Esophagus squamous epithelium (tissue), 5 donors: ENCODE measurements at regions not wholly inside any gene's neighbourhood (a gene's known extent, or its start where the extent isn't known, plus 50 kb on each side); places are given as distances from the start of the nearest gene placed in this dataset.

Experiments
- DNase-seq: peaks from one replicate; lab custom pipeline; 2025; lab: John Stamatoyannopoulos, UW
- H3K27ac ChIP-seq, 4 donors: fragments of 200-600 bp; sonication (generic); one replicate each; pipeline ENCODE4 v1.5.1; 2016 to 2019; ENCODE audit warnings: mild to moderate bottlenecking in 1 of 4
- H3K27me3 ChIP-seq, 4 donors: fragments of 200-600 bp; sonication (generic); 1 replicate in 3 of 4; 2 replicates in 1 of 4; pipeline versions ENCODE4 v1.5.1 to v1.6.0; 2017 to 2021; ENCODE audit warnings: antibody characterized with exemption in 1 of 4
- H3K36me3 ChIP-seq, 3 donors: fragments of 200-600 bp; sonication (generic); one replicate each; pipeline ENCODE4 v1.5.1; 2016 to 2019
- H3K4me1 ChIP-seq, 3 donors: fragments of 200-600 bp; sonication (generic); one replicate each; pipeline ENCODE4 v1.5.1; 2017 to 2019
- H3K4me3 ChIP-seq, 4 donors: fragments of 200-600 bp; sonication (generic); 1 replicate in 3 of 4; 2 replicates in 1 of 4; pipeline ENCODE4 v1.5.1; 2016 to 2019; ENCODE audit warnings: mild to moderate bottlenecking in 2 of 4, moderate library complexity in 1 of 4
- H3K9me3 ChIP-seq, 3 donors: fragments of 200-600 bp; sonication (generic); one replicate each; pipeline ENCODE4 v1.5.1; 2016 to 2019
- CTCF ChIP-seq, 6 experiments: fragments of 450-650 bp in 4 of 6; fragments of 200-600 bp in 2 of 6; sonication (generic) in 2 of 6; IDR thresholded peaks; one replicate each; pipeline ENCODE4 v1.5.1; 2016 to 2019; ENCODE audit warnings: antibody characterized with exemption in 6 of 6, mild to moderate bottlenecking in 4 of 6, moderate library complexity in 4 of 6
- POLR2A ChIP-seq, 4 donors: fragments of 450-650 bp; IDR thresholded peaks; one replicate each; pipeline ENCODE4 v1.6.1; 2017; ENCODE audit warnings: antibody characterized with exemption in 4 of 4, mild to moderate bottlenecking in 4 of 4, moderate library complexity in 3 of 4
- WGBS, 2 donors: methylation state at CpG; one replicate each; pipeline ENCODE4 v1.1.5; 2018; 5-methylcytosine and 5-hydroxymethylcytosine counted together
- intact Hi-C: fragments of 100-400 bp; cut with DNase I; formaldehyde crosslinking; loops from one replicate; pipeline ENCODE4 v1.15.0; 2022
- donor health status: DM: yes; HTN: yes; CAD: no.

- intact Hi-C loops, result no loop called here
- 41 to 53% methylated on average over 19 to 20 of the region's 23 CpGs for WGBS, 2 donors
- no peaks in the 10 kb centered on the region for H3K9me3 ChIP-seq
- peak overlapping the region in 3 of 4 donors; percentile 23 to 46 (median 30) for H3K4me3 ChIP-seq
- peaks cover 49 to 89% (median 54%) of the 10 kb centered on the region in 3 donors for H3K4me1 ChIP-seq
- H3K36me3 ChIP-seq, result no peaks in the 10 kb centered on the region
- peak overlapping the region; percentile 94 to 97 (median 94) for H3K27ac ChIP-seq
- TF ChIP-seq POLR2A (IDR thresholded peaks at IDR 0.05), result no peak
- no peak for TF ChIP-seq CTCF (IDR thresholded peaks at IDR 0.05)
- no peak for DNase-seq
- H3K27me3 ChIP-seq, result peaks cover 0 to 22% (median 0%) of the 10 kb centered on the region in 4 donors
These were observed 86.2 kb downstream of the RIPK4 start for GRCh38 chr21:41680444-41681347.

- intact Hi-C loops, result no loop called here
- H3K4me1 ChIP-seq, result peaks cover 35 to 72% (median 39%) of the 10 kb centered on the region in 3 donors
- DNase-seq, result peak; percentile 42
These were observed 87.9 kb downstream of the RIPK4 start for GRCh38 chr21:41678924-41679318.

GRCh38 chr21:41678016-41678923 is 88.6 kb downstream of the RIPK4 start:
- Histone ChIP-seq H3K4me1 (peaks cover 29 to 65% (median 37%) of the 10 kb centered on the region in 3 donors), H3K27me3 (peaks cover 0 to 22% (median 0%) of the 10 kb centered on the region in 4 donors), H3K9me3 (no peaks in the 10 kb centered on the region), H3K27ac (peak overlapping the region; percentile 94 to 97 (median 94)), H3K4me3 (peak overlapping the region in 3 of 4 donors; percentile 19 to 43 (median 28)), H3K36me3 (no peaks in the 10 kb centered on the region)
- intact Hi-C loops, result no loop called here
- 17 to 34% methylated on average over 5 to 9 of the region's 17 CpGs for WGBS, 2 donors
- peak in 3 of 6 experiments; percentile 11 to 44 (median 31) for TF ChIP-seq CTCF (IDR thresholded peaks at IDR 0.05)
- TF ChIP-seq POLR2A (IDR thresholded peaks at IDR 0.05), result peak in 1 of 4 donors; percentile 12
- DNase-seq, result no peak

More at GRCh38 chr21:41678924-41679318, 87.9 kb downstream of the RIPK4 start:
- H3K9me3 ChIP-seq, result no peaks in the 10 kb centered on the region
- TF ChIP-seq POLR2A (IDR thresholded peaks at IDR 0.05) (no peak), CTCF (IDR thresholded peaks at IDR 0.05) (no peak)
- no peaks in the 10 kb centered on the region for H3K36me3 ChIP-seq
- H3K4me3 ChIP-seq, result peak overlapping the region in 3 of 4 donors; percentile 28 to 43 (median 30)
- WGBS, 2 donors, result 8% methylated on average over 9 of the region's 11 CpGs; no CpG with 5 or more reads in 1 of the 2 donors
- peaks cover 0 to 19% (median 0%) of the 10 kb centered on the region in 4 donors for H3K27me3 ChIP-seq
- H3K27ac ChIP-seq, result peak overlapping the region; percentile 94 to 97 (median 94)

GRCh38 chr21:41677671-41678015 is 89.2 kb downstream of the RIPK4 start:
- H3K27me3 ChIP-seq, result peaks cover 0 to 26% (median 0%) of the 10 kb centered on the region in 4 donors
- H3K27ac ChIP-seq, result peak overlapping the region; percentile 94 to 97 (median 94)
- WGBS, 2 donors, result 34 to 45% methylated on average over 7 to 8 of the region's 8 CpGs
- no peaks in the 10 kb centered on the region for H3K9me3 ChIP-seq
- no peak for DNase-seq
- H3K36me3 ChIP-seq, result no peaks in the 10 kb centered on the region
- H3K4me3 ChIP-seq, result no peak overlapping the region
- peaks cover 25 to 59% (median 30%) of the 10 kb centered on the region in 3 donors for H3K4me1 ChIP-seq
- TF ChIP-seq CTCF (IDR thresholded peaks at IDR 0.05), result no peak
- intact Hi-C loops, result no loop called here
